ENCODE measurements at regions not wholly inside any gene's neighbourhood (a gene's known extent, or its start where the extent isn't known, plus 50 kb on each side); places are given as distances from the start of the nearest gene placed in this dataset.

- no peak for ATAC-seq
- H3K36me3 Mint-ChIP-seq (ENCODE audit: low read depth) = no peaks in the 10 kb centered on the region
- TF ChIP-seq CREB1 (CRISPR knock-in tag; IDR thresholded peaks at IDR 0.05; ENCODE audit: low read depth) (no peak), ZNF331 (CRISPR knock-in tag; IDR thresholded peaks at IDR 0.05; ENCODE audit: low read depth) (no peak), EZH2 (IDR thresholded peaks at IDR 0.05; ENCODE audit: low read depth, unreplicated experiment) (no peak), EZH2phosphoT487 (IDR thresholded peaks at IDR 0.05; ENCODE audit: unreplicated experiment) (no peak), ZNF462 (CRISPR knock-in tag; IDR thresholded peaks at IDR 0.05) (no peak), POLR2AphosphoS5 (IDR thresholded peaks at IDR 0.05; ENCODE audit: low read depth) (no peak), ZNF114 (CRISPR knock-in tag; IDR thresholded peaks at IDR 0.05) (no peak), JUNB (IDR thresholded peaks at IDR 0.05; ENCODE audit: unreplicated experiment) (no peak), STAT1 (IDR thresholded peaks at IDR 0.05; ENCODE audit: unreplicated experiment) (no peak), CTCF (conservative IDR thresholded peaks at IDR 0.05; ENCODE audit: low read depth in 2 of 2) (no peak), NANOG (IDR thresholded peaks at IDR 0.05; ENCODE audit: borderline replicate concordance) (no peak)
- TF ChIP-seq, protein P1, sequence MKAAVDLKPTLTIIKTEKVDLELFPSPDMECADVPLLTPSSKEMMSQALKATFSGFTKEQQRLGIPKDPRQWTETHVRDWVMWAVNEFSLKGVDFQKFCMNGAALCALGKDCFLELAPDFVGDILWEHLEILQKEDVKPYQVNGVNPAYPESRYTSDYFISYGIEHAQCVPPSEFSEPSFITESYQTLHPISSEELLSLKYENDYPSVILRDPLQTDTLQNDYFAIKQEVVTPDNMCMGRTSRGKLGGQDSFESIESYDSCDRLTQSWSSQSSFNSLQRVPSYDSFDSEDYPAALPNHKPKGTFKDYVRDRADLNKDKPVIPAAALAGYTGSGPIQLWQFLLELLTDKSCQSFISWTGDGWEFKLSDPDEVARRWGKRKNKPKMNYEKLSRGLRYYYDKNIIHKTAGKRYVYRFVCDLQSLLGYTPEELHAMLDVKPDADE (IDR thresholded peaks at IDR 0.05) = no peak
- TF ChIP-seq, protein P2, sequence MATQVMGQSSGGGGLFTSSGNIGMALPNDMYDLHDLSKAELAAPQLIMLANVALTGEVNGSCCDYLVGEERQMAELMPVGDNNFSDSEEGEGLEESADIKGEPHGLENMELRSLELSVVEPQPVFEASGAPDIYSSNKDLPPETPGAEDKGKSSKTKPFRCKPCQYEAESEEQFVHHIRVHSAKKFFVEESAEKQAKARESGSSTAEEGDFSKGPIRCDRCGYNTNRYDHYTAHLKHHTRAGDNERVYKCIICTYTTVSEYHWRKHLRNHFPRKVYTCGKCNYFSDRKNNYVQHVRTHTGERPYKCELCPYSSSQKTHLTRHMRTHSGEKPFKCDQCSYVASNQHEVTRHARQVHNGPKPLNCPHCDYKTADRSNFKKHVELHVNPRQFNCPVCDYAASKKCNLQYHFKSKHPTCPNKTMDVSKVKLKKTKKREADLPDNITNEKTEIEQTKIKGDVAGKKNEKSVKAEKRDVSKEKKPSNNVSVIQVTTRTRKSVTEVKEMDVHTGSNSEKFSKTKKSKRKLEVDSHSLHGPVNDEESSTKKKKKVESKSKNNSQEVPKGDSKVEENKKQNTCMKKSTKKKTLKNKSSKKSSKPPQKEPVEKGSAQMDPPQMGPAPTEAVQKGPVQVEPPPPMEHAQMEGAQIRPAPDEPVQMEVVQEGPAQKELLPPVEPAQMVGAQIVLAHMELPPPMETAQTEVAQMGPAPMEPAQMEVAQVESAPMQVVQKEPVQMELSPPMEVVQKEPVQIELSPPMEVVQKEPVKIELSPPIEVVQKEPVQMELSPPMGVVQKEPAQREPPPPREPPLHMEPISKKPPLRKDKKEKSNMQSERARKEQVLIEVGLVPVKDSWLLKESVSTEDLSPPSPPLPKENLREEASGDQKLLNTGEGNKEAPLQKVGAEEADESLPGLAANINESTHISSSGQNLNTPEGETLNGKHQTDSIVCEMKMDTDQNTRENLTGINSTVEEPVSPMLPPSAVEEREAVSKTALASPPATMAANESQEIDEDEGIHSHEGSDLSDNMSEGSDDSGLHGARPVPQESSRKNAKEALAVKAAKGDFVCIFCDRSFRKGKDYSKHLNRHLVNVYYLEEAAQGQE (IDR thresholded peaks at IDR 0.05; ENCODE audit: unreplicated experiment) = no peak
These were observed 232.6 kb upstream of the HABP2 start for GRCh38 chr10:113320211-113320610.

More at GRCh38 chr10:113320211-113320610, 232.6 kb upstream of the HABP2 start:
- peaks cover 5% of the 10 kb centered on the region; the same call in 1 of the 3 replicates for H3K4me1 Mint-ChIP-seq
- H2AFZ ChIP-seq = no peak overlapping the region
- no peak overlapping the region for H3K4me3 Mint-ChIP-seq
- no peaks in the 10 kb centered on the region for H3F3A ChIP-seq (replicated peaks; ENCODE audit: low read depth)
- no peaks in the 10 kb centered on the region; the same call in 1 of the 2 replicates for H3K36me3 ChIP-seq (ENCODE audit: insufficient read depth)
- H3K4me2 ChIP-seq = no peak overlapping the region
- no peaks in the 10 kb centered on the region for H3K4me1 ChIP-seq (ENCODE audit: insufficient read depth)
- H3K9me3 Mint-ChIP-seq = no peaks in the 10 kb centered on the region
- no peak for DNase-seq (ENCODE audit: low spot score)
- 0 out of 2 replicates have a peak, but pooled peaks cover 2% of the 10 kb centered on the region for H3K9me2 ChIP-seq (ENCODE audit: insufficient read depth)
- H3K27me3 Mint-ChIP-seq (ENCODE audit: insufficient read depth, low read depth, poor library complexity) = no peaks in the 10 kb centered on the region
- no peaks in the 10 kb centered on the region for H3K27me3 ChIP-seq (ENCODE audit: insufficient read depth)
- H3K79me2 ChIP-seq (replicated peaks; ENCODE audit: insufficient read depth) = no peaks in the 10 kb centered on the region
- no peak overlapping the region for H3K4me3 ChIP-seq
- H3K27ac ChIP-seq (ENCODE audit: low read depth) = no peak overlapping the region
- H3K27ac Mint-ChIP-seq = no peak overlapping the region
- H4K20me1 ChIP-seq (replicated peaks; ENCODE audit: insufficient read depth) = no peaks in the 10 kb centered on the region
